A673 (cell line): ENCODE measurements at regions not wholly inside any gene's neighbourhood (a gene's known extent, or its start where the extent isn't known, plus 50 kb on each side); places are given as distances from the start of the nearest gene placed in this dataset.

Experiments used
- CTCF ChIP-seq: fragments of 300-800, 200-600 bp; sonication (generic); conservative IDR thresholded peaks from 2 replicates; pipeline ENCODE4 v1.5.1; 2017; ENCODE audit warnings: low read depth, mild to moderate bottlenecking, antibody characterized with exemption, low read length, moderate library complexity, mixed read lengths
- EZH2 ChIP-seq: fragments of 200-600 bp; sonication (generic); IDR thresholded peaks from 2 replicates; pipeline ENCODE4 v1.6.1; 2017; ENCODE audit warnings: borderline replicate concordance, low read depth, mild to moderate bottlenecking, mixed read lengths, antibody characterized with exemption, low read length; ENCODE audit not compliant: poor library complexity, severe bottlenecking

- TF ChIP-seq CTCF (no peak), EZH2 (no peak)
These were observed 809.3 kb upstream of the CDH6 start for GRCh38 chr5:30384171-30384570.
